Mesodermal cell (in vitro differentiated cells): ENCODE measurements at regions not wholly inside any gene's neighbourhood (a gene's known extent, or its start where the extent isn't known, plus 50 kb on each side); places are given as distances from the start of the nearest gene placed in this dataset.

Experiments used
- H3K27ac ChIP-seq: 2 replicates; pipeline ENCODE4 v1.7.0; 2013; ENCODE audit warnings: mild to moderate bottlenecking, low read depth, low read length, moderate library complexity; ENCODE audit not compliant: severe bottlenecking
- H3K36me3 ChIP-seq: 2 replicates; pipeline ENCODE4 v1.7.1; 2013; ENCODE audit warnings: mild to moderate bottlenecking, low read length, moderate library complexity; ENCODE audit not compliant: control insufficient read depth, insufficient read depth
- H3K4me1 ChIP-seq: one replicate; pipeline ENCODE4 v1.7.1; 2013; ENCODE audit warnings: mild to moderate bottlenecking, low read length; ENCODE audit not compliant: insufficient read depth, control insufficient read depth, poor library complexity, severe bottlenecking
- H3K4me3 ChIP-seq: 2 replicates; pipeline ENCODE4 v1.7.0; 2013; ENCODE audit warnings: low read length, control low read depth, mild to moderate bottlenecking; ENCODE audit not compliant: insufficient read depth, poor library complexity, severe bottlenecking; ENCODE audit errors: extremely low read depth
- H3K9me3 ChIP-seq: 2 replicates; pipeline ENCODE4 v1.7.1; 2013; ENCODE audit warnings: mild to moderate bottlenecking, low read length, moderate library complexity; ENCODE audit not compliant: control insufficient read depth
- WGBS, 2 experiments: methylation state at CpG; one replicate each; pipeline ENCODE4 v1.1.5; 2013; ENCODE audit warnings: missing lambda C conversion rate in 2 of 2; ENCODE audit not compliant: insufficient coverage in 2 of 2; 5-methylcytosine and 5-hydroxymethylcytosine counted together

GRCh38 chr9:90009447-90009846, 404.6 kb downstream of the GADD45G start:
- Histone ChIP-seq H3K27ac (no peak overlapping the region), H3K4me3 (no peak overlapping the region), H3K36me3 (no peaks in the 10 kb centered on the region), H3K9me3 (no peaks in the 10 kb centered on the region), H3K4me1 (peaks cover 13% of the 10 kb centered on the region)
- 83 to 95% methylated on average over 1 to 4 of the region's 4 CpGs for WGBS, 2 experiments

GRCh38 chr9:90010793-90011192, 406.0 kb downstream of the GADD45G start:
- no peaks in the 10 kb centered on the region for H3K9me3 ChIP-seq
- H3K4me3 ChIP-seq = no peak overlapping the region
- no peaks in the 10 kb centered on the region for H3K36me3 ChIP-seq
- WGBS, 2 experiments = 95 to 97% methylated on average over 10 to 11 of the region's 11 CpGs
- H3K4me1 ChIP-seq = peaks cover 13% of the 10 kb centered on the region
- H3K27ac ChIP-seq = no peak overlapping the region

- Histone ChIP-seq H3K4me3 (no peak overlapping the region), H3K27ac (no peak overlapping the region), H3K4me1 (peaks cover 6% of the 10 kb centered on the region), H3K9me3 (no peaks in the 10 kb centered on the region), H3K36me3 (no peaks in the 10 kb centered on the region)
- WGBS, 2 experiments = 100% methylated on average over 1 of the region's 1 CpG; no CpG with 5 or more reads in 1 of the 2 experiments
These were observed 408.1 kb downstream of the GADD45G start for GRCh38 chr9:90012949-90013348.

- H3K4me1 ChIP-seq = peaks cover under 1% of the 10 kb centered on the region
- 90 to 97% methylated on average over 8 of the region's 8 CpGs for WGBS, 2 experiments
- H3K4me3 ChIP-seq = no peak overlapping the region
- H3K27ac ChIP-seq = no peak overlapping the region
- H3K36me3 ChIP-seq = no peaks in the 10 kb centered on the region
- no peaks in the 10 kb centered on the region for H3K9me3 ChIP-seq
These were observed 409.0 kb downstream of the GADD45G start for GRCh38 chr9:90013778-90014177.

GRCh38 chr9:90014421-90014820, 409.6 kb downstream of the GADD45G start:
- Histone ChIP-seq H3K9me3 (no peaks in the 10 kb centered on the region), H3K4me3 (no peak overlapping the region), H3K4me1 (no peaks in the 10 kb centered on the region), H3K36me3 (no peaks in the 10 kb centered on the region), H3K27ac (no peak overlapping the region)
- 79 to 86% methylated on average over 5 to 7 of the region's 9 CpGs for WGBS, 2 experiments

- H3K36me3 ChIP-seq = no peaks in the 10 kb centered on the region
- no CpG with 5 or more reads among the region's 1 CpG for WGBS, 2 experiments
- H3K4me1 ChIP-seq = no peaks in the 10 kb centered on the region
- H3K4me3 ChIP-seq = no peak overlapping the region
- H3K27ac ChIP-seq = no peak overlapping the region
- no peaks in the 10 kb centered on the region for H3K9me3 ChIP-seq
These were observed 411.5 kb downstream of the GADD45G start for GRCh38 chr9:90016272-90016671.

GRCh38 chr9:90017679-90018078, 412.9 kb downstream of the GADD45G start:
- 91 to 99% methylated on average over 7 of the region's 7 CpGs for WGBS, 2 experiments
- H3K4me3 ChIP-seq = no peak overlapping the region
- no peaks in the 10 kb centered on the region for H3K9me3 ChIP-seq
- no peaks in the 10 kb centered on the region for H3K36me3 ChIP-seq
- H3K4me1 ChIP-seq = no peaks in the 10 kb centered on the region
- H3K27ac ChIP-seq = no peak overlapping the region

GRCh38 chr9:90018688-90019087, 413.9 kb downstream of the GADD45G start:
- Histone ChIP-seq H3K4me1 (no peaks in the 10 kb centered on the region), H3K27ac (no peak overlapping the region), H3K9me3 (no peaks in the 10 kb centered on the region), H3K4me3 (no peak overlapping the region), H3K36me3 (no peaks in the 10 kb centered on the region)
- WGBS, 2 experiments = 84 to 85% methylated on average over 2 of the region's 2 CpGs

GRCh38 chr9:90019626-90020025, 414.8 kb downstream of the GADD45G start:
- no peaks in the 10 kb centered on the region for H3K4me1 ChIP-seq
- H3K9me3 ChIP-seq = no peaks in the 10 kb centered on the region
- no peak overlapping the region for H3K27ac ChIP-seq
- no peak overlapping the region for H3K4me3 ChIP-seq
- WGBS, 2 experiments = 95 to 100% methylated on average over 3 to 7 of the region's 9 CpGs
- no peaks in the 10 kb centered on the region for H3K36me3 ChIP-seq

GRCh38 chr9:90020276-90020871, 415.6 kb downstream of the GADD45G start:
- Histone ChIP-seq H3K27ac (no peak overlapping the region), H3K9me3 (no peaks in the 10 kb centered on the region)
- WGBS, 2 experiments = 79 to 87% methylated on average over 2 to 7 of the region's 7 CpGs

GRCh38 chr9:90021216-90021906, 416.5 kb downstream of the GADD45G start:
- H3K9me3 ChIP-seq = no peaks in the 10 kb centered on the region
- 89 to 91% methylated on average over 10 to 13 of the region's 14 CpGs for WGBS, 2 experiments
- H3K36me3 ChIP-seq = no peaks in the 10 kb centered on the region
- no peak overlapping the region for H3K27ac ChIP-seq
- no peak overlapping the region for H3K4me3 ChIP-seq
- H3K4me1 ChIP-seq = peaks cover 4% of the 10 kb centered on the region

More at GRCh38 chr9:90020276-90020871, 415.6 kb downstream of the GADD45G start:
- no peaks in the 10 kb centered on the region for H3K4me1 ChIP-seq
- H3K36me3 ChIP-seq = no peaks in the 10 kb centered on the region
- no peak overlapping the region for H3K4me3 ChIP-seq
